Neural progenitor cell (in vitro differentiated cells): ENCODE measurements at regions not wholly inside any gene's neighbourhood (a gene's known extent, or its start where the extent isn't known, plus 50 kb on each side); places are given as distances from the start of the nearest gene placed in this dataset.

Experiments used
- EZH2phosphoT487 ChIP-seq: fragments of 200-600 bp; sonication (generic); IDR thresholded peaks from 2 replicates; pipeline ENCODE4 v1.6.1; 2017; ENCODE audit warnings: antibody characterized with exemption
- TF ChIP-seq, protein P1 (sequence below): fragments of 200-600 bp; sonication (generic); IDR thresholded peaks from 2 replicates; pipeline ENCODE4 v1.5.1; 2017; ENCODE audit warnings: antibody characterized with exemption, mild to moderate bottlenecking

DNA sequence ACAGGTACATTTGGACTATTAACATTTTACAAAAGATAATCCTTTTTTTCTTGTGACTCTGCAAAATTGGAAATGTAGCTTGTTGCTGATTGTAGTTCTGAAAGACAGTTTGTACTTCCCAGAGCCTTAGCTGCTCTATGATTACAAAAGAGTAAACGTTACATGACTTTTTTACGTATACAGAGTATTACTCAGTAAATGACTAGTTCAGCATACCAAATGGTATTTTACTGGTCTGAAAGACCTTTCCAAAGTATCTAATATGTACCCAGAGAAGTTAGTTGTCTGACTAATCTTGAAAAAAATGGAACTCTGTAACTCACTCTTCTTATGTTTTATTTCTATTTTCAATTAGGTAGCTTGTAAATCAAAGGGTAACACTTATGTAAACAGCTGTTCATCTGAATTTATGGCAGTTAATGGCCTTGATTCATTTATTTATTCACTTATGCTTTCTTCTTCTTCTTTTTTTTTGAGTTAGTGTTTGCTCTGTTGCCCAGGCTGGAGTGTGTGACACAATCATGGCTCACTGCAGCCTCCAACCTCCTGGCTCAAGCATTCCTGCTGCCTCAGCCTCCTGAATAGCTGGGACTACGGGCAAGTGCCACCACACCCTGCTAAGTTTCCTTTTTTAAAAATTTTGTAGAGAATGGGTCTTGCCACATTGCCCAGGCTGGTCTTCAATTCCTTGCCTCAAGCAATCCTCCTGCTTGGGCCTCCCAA, 151.7 kb downstream of the C3orf38 start:
- TF ChIP-seq, protein P1, sequence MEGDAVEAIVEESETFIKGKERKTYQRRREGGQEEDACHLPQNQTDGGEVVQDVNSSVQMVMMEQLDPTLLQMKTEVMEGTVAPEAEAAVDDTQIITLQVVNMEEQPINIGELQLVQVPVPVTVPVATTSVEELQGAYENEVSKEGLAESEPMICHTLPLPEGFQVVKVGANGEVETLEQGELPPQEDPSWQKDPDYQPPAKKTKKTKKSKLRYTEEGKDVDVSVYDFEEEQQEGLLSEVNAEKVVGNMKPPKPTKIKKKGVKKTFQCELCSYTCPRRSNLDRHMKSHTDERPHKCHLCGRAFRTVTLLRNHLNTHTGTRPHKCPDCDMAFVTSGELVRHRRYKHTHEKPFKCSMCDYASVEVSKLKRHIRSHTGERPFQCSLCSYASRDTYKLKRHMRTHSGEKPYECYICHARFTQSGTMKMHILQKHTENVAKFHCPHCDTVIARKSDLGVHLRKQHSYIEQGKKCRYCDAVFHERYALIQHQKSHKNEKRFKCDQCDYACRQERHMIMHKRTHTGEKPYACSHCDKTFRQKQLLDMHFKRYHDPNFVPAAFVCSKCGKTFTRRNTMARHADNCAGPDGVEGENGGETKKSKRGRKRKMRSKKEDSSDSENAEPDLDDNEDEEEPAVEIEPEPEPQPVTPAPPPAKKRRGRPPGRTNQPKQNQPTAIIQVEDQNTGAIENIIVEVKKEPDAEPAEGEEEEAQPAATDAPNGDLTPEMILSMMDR: no peak
- TF ChIP-seq EZH2phosphoT487: no peak
